ENCODE measurements at regions not wholly inside any gene's neighbourhood (a gene's known extent, or its start where the extent isn't known, plus 50 kb on each side); places are given as distances from the start of the nearest gene placed in this dataset.

GRCh38 chr15:29380466-29380865 lies 110.8 kb upstream of the NSMCE3 start:
- in situ Hi-C loops (cut with HindIII; ENCODE audit: low pct_unique_long_range_greater_than_20kb, low sequenced_read_pairs) = no loop called here
- TF ChIP-seq JUND (IDR thresholded peaks at IDR 0.05; ENCODE audit: low read depth) = no peak

GRCh38 chr15:29379647-29380046 lies 110.0 kb upstream of the NSMCE3 start:
- no peak for TF ChIP-seq JUND (IDR thresholded peaks at IDR 0.05; ENCODE audit: low read depth)
- in situ Hi-C loops (cut with HindIII; ENCODE audit: low pct_unique_long_range_greater_than_20kb, low sequenced_read_pairs) = no loop called here
- no peak for DNase-seq (ENCODE audit: low read depth in 1 of 2, low spot score in 1 of 2)

More at GRCh38 chr15:29380466-29380865, 110.8 kb upstream of the NSMCE3 start:
- DNase-seq (ENCODE audit: low read depth in 1 of 2, low spot score in 1 of 2) = no peak

GRCh38 chr15:29377161-29377560 lies 107.5 kb upstream of the NSMCE3 start:
- in situ Hi-C loops (cut with HindIII; ENCODE audit: low pct_unique_long_range_greater_than_20kb, low sequenced_read_pairs) = no loop called here
- no peak for DNase-seq (ENCODE audit: low read depth in 1 of 2, low spot score in 1 of 2)
- no peak for TF ChIP-seq JUND (IDR thresholded peaks at IDR 0.05; ENCODE audit: low read depth)

GRCh38 chr15:29376590-29376989 lies 107.0 kb upstream of the NSMCE3 start:
- in situ Hi-C loops (cut with HindIII; ENCODE audit: low pct_unique_long_range_greater_than_20kb, low sequenced_read_pairs) = no loop called here
- no peak for DNase-seq (ENCODE audit: low read depth in 1 of 2, low spot score in 1 of 2)
- TF ChIP-seq JUND (IDR thresholded peaks at IDR 0.05; ENCODE audit: low read depth) = no peak

- no peak for DNase-seq (ENCODE audit: low read depth in 1 of 2, low spot score in 1 of 2)
- in situ Hi-C loops (cut with HindIII; ENCODE audit: low pct_unique_long_range_greater_than_20kb, low sequenced_read_pairs) = no loop called here
- TF ChIP-seq JUND (IDR thresholded peaks at IDR 0.05; ENCODE audit: low read depth) = no peak
Observed at GRCh38 chr15:29369261-29369660, 99.6 kb upstream of the NSMCE3 start.

- in situ Hi-C loops (cut with HindIII; ENCODE audit: low pct_unique_long_range_greater_than_20kb, low sequenced_read_pairs) = no loop called here
- no peak for TF ChIP-seq JUND (IDR thresholded peaks at IDR 0.05; ENCODE audit: low read depth)
- DNase-seq (ENCODE audit: low read depth in 1 of 2, low spot score in 1 of 2) = no peak
Observed at GRCh38 chr15:29364426-29365078, 94.9 kb upstream of the NSMCE3 start.

- DNase-seq (ENCODE audit: low read depth in 1 of 2, low spot score in 1 of 2) = no peak
- in situ Hi-C loops (cut with HindIII; ENCODE audit: low pct_unique_long_range_greater_than_20kb, low sequenced_read_pairs) = no loop called here
- TF ChIP-seq JUND (IDR thresholded peaks at IDR 0.05; ENCODE audit: low read depth) = no peak
Observed at GRCh38 chr15:29361560-29361959, 91.9 kb upstream of the NSMCE3 start.

- TF ChIP-seq JUND (IDR thresholded peaks at IDR 0.05; ENCODE audit: low read depth) = no peak
- in situ Hi-C loops (cut with HindIII; ENCODE audit: low pct_unique_long_range_greater_than_20kb, low sequenced_read_pairs) = no loop called here
- DNase-seq (ENCODE audit: low read depth in 1 of 2, low spot score in 1 of 2) = no peak
Observed at GRCh38 chr15:29360152-29360551, 90.5 kb upstream of the NSMCE3 start.

GRCh38 chr15:29356786-29357185 lies 87.2 kb upstream of the NSMCE3 start:
- DNase-seq (ENCODE audit: low read depth in 1 of 2, low spot score in 1 of 2) = no peak
- TF ChIP-seq JUND (IDR thresholded peaks at IDR 0.05; ENCODE audit: low read depth) = no peak
- in situ Hi-C loops (cut with HindIII; ENCODE audit: low pct_unique_long_range_greater_than_20kb, low sequenced_read_pairs) = no loop called here

- TF ChIP-seq JUND (IDR thresholded peaks at IDR 0.05; ENCODE audit: low read depth) = no peak
- in situ Hi-C loops (cut with HindIII; ENCODE audit: low pct_unique_long_range_greater_than_20kb, low sequenced_read_pairs) = no loop called here
- DNase-seq (ENCODE audit: low read depth in 1 of 2, low spot score in 1 of 2) = no peak
Observed at GRCh38 chr15:29355477-29355876, 85.9 kb upstream of the NSMCE3 start.

GRCh38 chr15:29352402-29352801 lies 82.8 kb upstream of the NSMCE3 start:
- TF ChIP-seq JUND (IDR thresholded peaks at IDR 0.05; ENCODE audit: low read depth) = no peak
- DNase-seq (ENCODE audit: low read depth in 1 of 2, low spot score in 1 of 2) = no peak
- in situ Hi-C loops (cut with HindIII; ENCODE audit: low pct_unique_long_range_greater_than_20kb, low sequenced_read_pairs) = no loop called here

- in situ Hi-C loops (cut with HindIII; ENCODE audit: low pct_unique_long_range_greater_than_20kb, low sequenced_read_pairs) = no loop called here
- TF ChIP-seq JUND (IDR thresholded peaks at IDR 0.05; ENCODE audit: low read depth) = no peak
- DNase-seq (ENCODE audit: low read depth in 1 of 2, low spot score in 1 of 2) = no peak
Observed at GRCh38 chr15:29349196-29349595, 79.6 kb upstream of the NSMCE3 start.

GRCh38 chr15:29348336-29348914 lies 78.8 kb upstream of the NSMCE3 start:
- peak in 1 of 2 experiments; percentile 49 for DNase-seq (ENCODE audit: low read depth in 1 of 2, low spot score in 1 of 2)
- no peak for TF ChIP-seq JUND (IDR thresholded peaks at IDR 0.05; ENCODE audit: low read depth)
- in situ Hi-C loops (cut with HindIII; ENCODE audit: low pct_unique_long_range_greater_than_20kb, low sequenced_read_pairs) = no loop called here

GRCh38 chr15:29346998-29347397 lies 77.4 kb upstream of the NSMCE3 start:
- TF ChIP-seq JUND (IDR thresholded peaks at IDR 0.05; ENCODE audit: low read depth) = no peak
- in situ Hi-C loops (cut with HindIII; ENCODE audit: low pct_unique_long_range_greater_than_20kb, low sequenced_read_pairs) = no loop called here
- no peak for DNase-seq (ENCODE audit: low read depth in 1 of 2, low spot score in 1 of 2)
